Activated T-cell treated with anti-CD3 and anti-CD28 coated beads, Interleukin-2, amount 50 U/mL, for 72 hours (primary cell): ENCODE measurements at regions not wholly inside any gene's neighbourhood (a gene's known extent, or its start where the extent isn't known, plus 50 kb on each side); places are given as distances from the start of the nearest gene placed in this dataset.

ENCODE experiments used
- ATAC-seq, 2 donors: fragments of 150-1000 bp; cut with Tn5 transposase; replicated peaks in 1 of 2; 2 replicates each; pipeline ENCODE4 v1.10.0; 2021; ENCODE audit warnings: moderate library complexity in 2 of 2, mild to moderate bottlenecking in 1 of 2
- DNase-seq, 2 donors: peaks; one replicate each; pipeline ENCODE4 v3.0.0; 2021 to 2022; ENCODE audit warnings: mixed read lengths in 1 of 2
- H3K27ac Mint-ChIP-seq: one replicate; pipeline ENCODE4 v1.8.0; 2022; ENCODE audit warnings: mild to moderate bottlenecking, moderate library complexity, mixed read lengths
- H3K27me3 Mint-ChIP-seq: one replicate; pipeline ENCODE4 v1.8.0; 2022; ENCODE audit warnings: low read depth, mixed read lengths
- H3K36me3 Mint-ChIP-seq, 2 donors: one replicate each; pipeline ENCODE4 v1.8.0; 2022; ENCODE audit warnings: mixed read lengths in 2 of 2, mild to moderate bottlenecking in 1 of 2; ENCODE audit not compliant: insufficient read depth in 2 of 2
- H3K4me1 Mint-ChIP-seq: one replicate; pipeline ENCODE4 v1.8.0; 2022; ENCODE audit warnings: low read depth, mixed read lengths
- H3K4me3 Mint-ChIP-seq, 2 donors: one replicate each; pipeline ENCODE4 v1.8.0; 2022; ENCODE audit warnings: mild to moderate bottlenecking in 2 of 2, mixed read lengths in 2 of 2, moderate library complexity in 2 of 2
- H3K9me3 Mint-ChIP-seq, 2 donors: one replicate each; pipeline ENCODE4 v1.8.0; 2022; ENCODE audit warnings: mixed read lengths in 2 of 2

DNA sequence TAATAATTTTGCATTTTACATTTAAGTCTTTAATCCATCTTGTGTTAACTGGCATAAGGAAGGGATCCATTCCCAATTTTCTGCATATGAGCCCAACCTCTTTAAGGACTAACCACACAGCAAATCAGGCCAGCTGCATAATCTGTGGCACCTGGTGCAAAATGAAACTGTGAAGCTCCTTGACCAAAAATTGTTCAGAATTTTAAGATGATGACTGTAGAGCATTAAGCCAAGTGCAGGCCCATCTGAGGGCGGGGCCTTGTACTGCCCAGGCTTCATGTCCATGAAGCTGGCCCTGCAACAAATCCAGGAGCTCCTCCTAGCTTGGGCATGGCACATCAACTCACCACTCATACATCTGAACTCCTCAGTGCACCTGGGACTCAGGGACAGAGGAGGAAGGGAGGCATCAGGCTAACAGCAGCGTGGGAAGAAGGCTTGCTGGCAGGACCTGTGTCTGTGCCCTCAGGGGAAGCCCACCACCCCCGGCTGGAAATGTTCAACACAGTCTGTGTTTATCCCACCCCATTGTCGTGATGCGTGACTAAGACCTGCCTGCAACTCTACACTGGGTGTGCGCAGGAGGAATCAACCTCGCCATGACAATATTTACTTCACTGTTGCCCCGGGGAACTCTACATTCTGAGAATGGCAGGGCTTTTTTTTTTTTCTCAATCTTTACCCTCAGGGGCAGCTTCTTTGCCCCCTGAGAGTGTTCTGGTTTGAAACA lies 128.9 kb upstream of the SIX2 start:
- ATAC-seq (no peak), DNase-seq (no peak)
- H3K36me3 Mint-ChIP-seq: no peaks in the 10 kb centered on the region
- H3K9me3 Mint-ChIP-seq: no peaks in the 10 kb centered on the region
- H3K27ac Mint-ChIP-seq: no peak overlapping the region
- no peak overlapping the region for H3K4me3 Mint-ChIP-seq
- peaks cover 21% of the 10 kb centered on the region for H3K27me3 Mint-ChIP-seq
- H3K4me1 Mint-ChIP-seq: peaks cover 4% of the 10 kb centered on the region

- Mint-ChIP-seq H3K9me3 (no peaks in the 10 kb centered on the region), H3K27me3 (peaks cover 13% of the 10 kb centered on the region), H3K27ac (no peak overlapping the region), H3K36me3 (no peaks in the 10 kb centered on the region), H3K4me3 (no peak overlapping the region), H3K4me1 (peaks cover 4% of the 10 kb centered on the region)
- ATAC-seq (no peak), DNase-seq (no peak)
These were observed 125.5 kb upstream of the SIX2 start for GRCh38 chr2:45134726-45135125.

- no peak for ATAC-seq
- Mint-ChIP-seq H3K4me1 (peaks cover 4% of the 10 kb centered on the region), H3K36me3 (no peaks in the 10 kb centered on the region), H3K27me3 (peaks cover 13% of the 10 kb centered on the region), H3K27ac (peak overlapping the region; percentile 13), H3K9me3 (no peaks in the 10 kb centered on the region), H3K4me3 (no peak overlapping the region)
- DNase-seq: no peak
These were observed 124.8 kb upstream of the SIX2 start for GRCh38 chr2:45134014-45134413.

GRCh38 chr2:45132551-45132950 lies 123.3 kb upstream of the SIX2 start:
- Mint-ChIP-seq H3K4me1 (peaks cover 4% of the 10 kb centered on the region), H3K36me3 (no peaks in the 10 kb centered on the region), H3K4me3 (no peak overlapping the region), H3K27ac (no peak overlapping the region), H3K9me3 (no peaks in the 10 kb centered on the region), H3K27me3 (peaks cover 13% of the 10 kb centered on the region)
- ATAC-seq: no peak
- no peak for DNase-seq

GRCh38 chr2:45131587-45131986 lies 122.3 kb upstream of the SIX2 start:
- H3K4me3 Mint-ChIP-seq: no peak overlapping the region
- H3K27ac Mint-ChIP-seq: no peak overlapping the region
- peaks cover 4% of the 10 kb centered on the region for H3K4me1 Mint-ChIP-seq
- H3K27me3 Mint-ChIP-seq: peaks cover 13% of the 10 kb centered on the region
- no peaks in the 10 kb centered on the region for H3K9me3 Mint-ChIP-seq
- DNase-seq (no peak), ATAC-seq (no peak)
- no peaks in the 10 kb centered on the region for H3K36me3 Mint-ChIP-seq

DNA sequence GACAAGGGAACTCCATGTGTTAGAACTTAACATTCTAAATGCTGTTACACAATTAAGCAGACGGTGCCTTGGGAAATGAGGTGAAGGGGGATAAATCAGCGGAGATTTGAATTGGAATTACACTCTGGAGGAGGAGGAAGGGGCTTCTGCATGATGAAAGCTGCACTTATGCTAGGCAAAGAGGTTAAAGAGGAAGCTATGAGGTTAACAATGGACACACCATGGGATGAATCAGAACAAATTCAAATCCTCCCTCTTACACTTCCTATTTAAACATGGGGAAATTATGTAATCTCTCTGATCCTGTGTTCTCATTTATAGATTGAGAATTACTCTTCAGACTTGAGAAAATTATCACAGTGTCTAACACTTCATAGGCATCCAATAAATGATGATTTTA lies 121.5 kb upstream of the SIX2 start:
- peaks cover 4% of the 10 kb centered on the region for H3K4me1 Mint-ChIP-seq
- DNase-seq (no peak), ATAC-seq (no peak)
- H3K4me3 Mint-ChIP-seq: no peak overlapping the region
- H3K36me3 Mint-ChIP-seq: no peaks in the 10 kb centered on the region
- no peak overlapping the region for H3K27ac Mint-ChIP-seq
- H3K9me3 Mint-ChIP-seq: no peaks in the 10 kb centered on the region
- peaks cover 6% of the 10 kb centered on the region for H3K27me3 Mint-ChIP-seq

DNA sequence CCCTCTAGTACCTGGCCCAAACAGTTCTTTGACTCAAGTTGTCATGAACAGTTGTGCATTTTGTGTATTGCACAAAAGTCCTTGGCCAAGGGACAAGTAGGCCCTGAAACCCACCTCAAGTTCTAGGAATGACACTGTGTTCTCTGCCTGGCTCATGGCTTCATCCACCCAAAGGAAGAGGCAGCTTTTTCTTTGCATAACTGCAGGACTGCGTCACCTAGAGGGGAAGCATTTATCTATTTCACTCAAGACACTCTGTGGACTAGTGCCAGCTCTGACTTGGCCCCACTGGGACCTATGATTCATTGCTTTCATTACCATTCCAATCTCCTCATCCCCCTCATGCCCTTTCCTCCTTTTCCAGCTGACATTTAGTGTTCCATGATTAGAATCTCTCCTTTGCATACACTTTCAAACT lies 119.3 kb upstream of the SIX2 start:
- no peak overlapping the region for H3K27ac Mint-ChIP-seq
- H3K4me1 Mint-ChIP-seq: no peaks in the 10 kb centered on the region
- H3K4me3 Mint-ChIP-seq: no peak overlapping the region
- ATAC-seq (no peak), DNase-seq (no peak)
- peaks cover 2% of the 10 kb centered on the region for H3K27me3 Mint-ChIP-seq
- H3K9me3 Mint-ChIP-seq: no peaks in the 10 kb centered on the region
- H3K36me3 Mint-ChIP-seq: no peaks in the 10 kb centered on the region

DNA sequence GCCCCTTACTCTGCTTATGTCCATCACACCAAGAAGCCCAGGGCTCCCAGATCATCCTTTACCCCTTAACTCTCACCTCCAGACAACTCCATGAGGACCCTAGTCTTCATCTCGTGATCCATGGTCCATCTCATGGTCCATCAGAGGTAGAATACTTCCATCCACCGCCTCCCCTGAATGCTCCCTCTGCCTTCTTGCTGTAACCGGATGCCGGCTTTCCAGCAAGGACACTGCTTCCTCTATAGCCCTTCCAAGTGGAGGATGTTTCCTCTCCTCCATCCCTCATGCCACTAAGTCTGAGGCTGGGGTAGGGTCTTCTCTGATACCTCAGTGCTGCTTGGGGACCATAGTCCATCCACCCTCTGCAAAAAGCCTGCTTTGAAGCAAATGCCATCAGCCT lies 118.6 kb upstream of the SIX2 start:
- ATAC-seq (no peak), DNase-seq (no peak)
- Mint-ChIP-seq H3K9me3 (no peaks in the 10 kb centered on the region), H3K4me3 (no peak overlapping the region), H3K4me1 (no peaks in the 10 kb centered on the region), H3K36me3 (no peaks in the 10 kb centered on the region), H3K27me3 (peaks cover 5% of the 10 kb centered on the region), H3K27ac (no peak overlapping the region)

- no peak overlapping the region for H3K4me3 Mint-ChIP-seq
- H3K27ac Mint-ChIP-seq: no peak overlapping the region
- H3K27me3 Mint-ChIP-seq: peaks cover 6% of the 10 kb centered on the region
- H3K4me1 Mint-ChIP-seq: no peaks in the 10 kb centered on the region
- ATAC-seq (no peak), DNase-seq (no peak)
- H3K36me3 Mint-ChIP-seq: no peaks in the 10 kb centered on the region
- no peaks in the 10 kb centered on the region for H3K9me3 Mint-ChIP-seq
These were observed 118.1 kb upstream of the SIX2 start for GRCh38 chr2:45127321-45127720.

- H3K4me1 Mint-ChIP-seq: no peaks in the 10 kb centered on the region
- no peaks in the 10 kb centered on the region for H3K9me3 Mint-ChIP-seq
- no peaks in the 10 kb centered on the region for H3K36me3 Mint-ChIP-seq
- ATAC-seq (no peak), DNase-seq (no peak)
- H3K4me3 Mint-ChIP-seq: no peak overlapping the region
- H3K27me3 Mint-ChIP-seq: peaks cover 6% of the 10 kb centered on the region
- no peak overlapping the region for H3K27ac Mint-ChIP-seq
These were observed 116.0 kb upstream of the SIX2 start for GRCh38 chr2:45125232-45125631.

- no peak for DNase-seq
- H3K27ac Mint-ChIP-seq: no peak overlapping the region
- H3K9me3 Mint-ChIP-seq: no peaks in the 10 kb centered on the region
- H3K4me1 Mint-ChIP-seq: no peaks in the 10 kb centered on the region
- H3K36me3 Mint-ChIP-seq: no peaks in the 10 kb centered on the region
- no peak overlapping the region for H3K4me3 Mint-ChIP-seq
- peaks cover 6% of the 10 kb centered on the region for H3K27me3 Mint-ChIP-seq
- no peak for ATAC-seq
These were observed 115.2 kb upstream of the SIX2 start for GRCh38 chr2:45124456-45124855.

DNA sequence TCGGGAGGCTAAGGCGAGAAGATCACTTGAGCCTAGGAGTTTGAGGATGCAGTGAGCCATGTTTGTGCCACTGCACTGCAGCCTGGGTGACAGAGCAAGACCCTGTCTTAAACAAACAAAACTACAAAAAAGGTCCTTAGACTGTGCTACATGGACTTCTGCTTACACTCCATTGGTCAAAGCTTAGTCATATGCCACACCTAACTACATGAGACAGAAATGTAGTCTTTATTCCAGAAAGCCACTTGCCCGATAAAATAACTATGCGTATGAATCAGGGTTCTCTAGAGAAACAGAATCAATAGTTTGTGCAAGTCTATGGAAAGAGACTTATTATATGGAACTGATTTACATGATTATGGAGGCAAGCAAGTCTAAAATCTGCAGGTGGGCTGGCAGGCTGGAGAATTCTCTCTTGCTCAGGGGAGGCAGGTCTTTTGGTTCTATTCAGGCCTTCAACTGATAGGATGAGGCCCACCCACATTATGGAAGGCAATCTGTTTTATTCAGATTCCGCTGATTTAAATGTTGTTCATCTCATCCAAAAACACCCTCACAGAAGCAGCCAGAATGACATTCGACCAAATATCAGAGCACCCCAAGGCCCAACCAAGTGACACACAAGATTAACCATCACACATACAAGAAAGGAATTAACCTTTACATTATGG lies 114.4 kb upstream of the SIX2 start:
- Mint-ChIP-seq H3K4me3 (no peak overlapping the region), H3K9me3 (no peaks in the 10 kb centered on the region), H3K4me1 (no peaks in the 10 kb centered on the region), H3K27me3 (peaks cover 6% of the 10 kb centered on the region), H3K27ac (no peak overlapping the region), H3K36me3 (no peaks in the 10 kb centered on the region)
- DNase-seq: no peak
- ATAC-seq: no peak

DNA sequence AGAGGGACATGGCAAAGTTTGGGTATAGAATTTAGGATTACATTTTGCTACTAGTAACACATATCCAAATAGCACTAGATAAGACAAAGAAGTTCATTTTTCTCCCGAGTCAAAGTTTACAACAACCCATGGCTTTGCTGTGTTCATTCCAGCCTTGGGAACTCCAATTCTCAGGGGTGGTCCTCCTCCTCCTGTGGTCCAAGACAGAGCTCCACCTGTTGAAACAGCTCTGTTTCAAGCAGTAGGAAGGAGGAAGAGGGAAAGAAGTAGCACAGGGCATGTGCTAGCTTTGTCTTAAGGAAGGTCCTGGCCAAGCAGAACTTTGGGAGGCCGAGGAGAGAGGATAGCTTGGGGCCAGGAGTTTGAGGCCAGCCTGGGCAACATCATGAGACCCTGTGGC lies 113.8 kb upstream of the SIX2 start:
- H3K4me3 Mint-ChIP-seq: no peak overlapping the region
- ATAC-seq: no peak
- no peaks in the 10 kb centered on the region for H3K9me3 Mint-ChIP-seq
- no peak for DNase-seq
- H3K27me3 Mint-ChIP-seq: peaks cover 6% of the 10 kb centered on the region
- no peak overlapping the region for H3K27ac Mint-ChIP-seq
- H3K36me3 Mint-ChIP-seq: no peaks in the 10 kb centered on the region
- no peaks in the 10 kb centered on the region for H3K4me1 Mint-ChIP-seq
